ENCODE measurements at regions not wholly inside any gene's neighbourhood (a gene's known extent, or its start where the extent isn't known, plus 50 kb on each side); places are given as distances from the start of the nearest gene placed in this dataset.

DNA sequence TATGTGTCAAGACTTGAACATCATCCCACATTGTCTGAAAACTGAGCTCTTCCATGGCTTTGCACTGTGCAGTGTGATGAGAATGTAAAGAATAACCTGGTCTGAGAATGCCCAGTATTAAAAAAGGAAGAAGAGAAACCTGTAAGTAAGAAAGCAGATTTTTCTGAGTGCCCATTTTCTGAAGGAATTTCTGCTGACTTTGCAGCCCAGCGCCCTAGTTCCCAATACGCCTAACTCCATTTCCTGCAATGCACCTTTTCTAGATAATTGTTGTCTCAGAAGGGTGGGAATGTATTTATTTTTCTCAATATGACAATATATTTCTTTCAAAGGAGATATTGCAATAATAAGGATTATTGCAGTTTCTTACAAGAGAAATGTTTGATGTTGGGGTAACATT lies 231.5 kb downstream of the HAO1 start:
- TF ChIP-seq, protein P1, sequence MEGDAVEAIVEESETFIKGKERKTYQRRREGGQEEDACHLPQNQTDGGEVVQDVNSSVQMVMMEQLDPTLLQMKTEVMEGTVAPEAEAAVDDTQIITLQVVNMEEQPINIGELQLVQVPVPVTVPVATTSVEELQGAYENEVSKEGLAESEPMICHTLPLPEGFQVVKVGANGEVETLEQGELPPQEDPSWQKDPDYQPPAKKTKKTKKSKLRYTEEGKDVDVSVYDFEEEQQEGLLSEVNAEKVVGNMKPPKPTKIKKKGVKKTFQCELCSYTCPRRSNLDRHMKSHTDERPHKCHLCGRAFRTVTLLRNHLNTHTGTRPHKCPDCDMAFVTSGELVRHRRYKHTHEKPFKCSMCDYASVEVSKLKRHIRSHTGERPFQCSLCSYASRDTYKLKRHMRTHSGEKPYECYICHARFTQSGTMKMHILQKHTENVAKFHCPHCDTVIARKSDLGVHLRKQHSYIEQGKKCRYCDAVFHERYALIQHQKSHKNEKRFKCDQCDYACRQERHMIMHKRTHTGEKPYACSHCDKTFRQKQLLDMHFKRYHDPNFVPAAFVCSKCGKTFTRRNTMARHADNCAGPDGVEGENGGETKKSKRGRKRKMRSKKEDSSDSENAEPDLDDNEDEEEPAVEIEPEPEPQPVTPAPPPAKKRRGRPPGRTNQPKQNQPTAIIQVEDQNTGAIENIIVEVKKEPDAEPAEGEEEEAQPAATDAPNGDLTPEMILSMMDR (IDR thresholded peaks at IDR 0.05): no peak
- no peaks in the 10 kb centered on the region for H3K4me1 ChIP-seq
- no peaks in the 10 kb centered on the region for H3K9me3 ChIP-seq
- no peaks in the 10 kb centered on the region for H3K36me3 ChIP-seq
- H3K27ac ChIP-seq: no peak overlapping the region
- H3K4me3 ChIP-seq: no peak overlapping the region
- DNase-seq: no peak
- H3K27me3 ChIP-seq: no peaks in the 10 kb centered on the region
- intact Hi-C loops (cut with DNase I): no loop called here
- no peak overlapping the region for H3K9ac ChIP-seq (ENCODE audit: low read depth in 2 of 2, low read length in 2 of 2)

DNA sequence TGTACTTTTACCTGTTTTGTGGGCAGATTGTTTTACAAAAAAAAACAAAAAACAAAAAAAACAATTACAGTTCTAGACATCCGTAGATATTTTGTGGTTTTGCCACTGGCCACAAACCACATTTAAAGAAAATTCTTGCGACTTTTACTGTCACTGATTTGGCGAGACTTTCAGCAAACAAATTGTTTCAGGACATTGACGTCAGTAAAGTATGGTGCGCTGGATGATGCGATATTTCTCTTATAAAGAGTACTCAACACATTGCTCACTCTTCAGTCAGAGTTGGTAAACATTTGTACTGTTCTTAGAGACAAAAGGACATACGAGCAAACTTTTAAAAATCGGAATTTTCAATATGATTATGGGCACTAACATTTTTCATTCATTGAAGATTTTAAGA lies 229.8 kb downstream of the HAO1 start:
- Histone ChIP-seq H3K4me3 (no peak overlapping the region), H3K27me3 (no peaks in the 10 kb centered on the region), H3K27ac (no peak overlapping the region), H3K36me3 (no peaks in the 10 kb centered on the region), H3K4me1 (no peaks in the 10 kb centered on the region), H3K9ac (ENCODE audit: low read depth in 2 of 2, low read length in 2 of 2) (no peak overlapping the region), H3K9me3 (no peaks in the 10 kb centered on the region)
- DNase-seq: no peak
- intact Hi-C loops (cut with DNase I): no loop called here
- TF ChIP-seq, protein P1 (IDR thresholded peaks at IDR 0.05): no peak

DNA sequence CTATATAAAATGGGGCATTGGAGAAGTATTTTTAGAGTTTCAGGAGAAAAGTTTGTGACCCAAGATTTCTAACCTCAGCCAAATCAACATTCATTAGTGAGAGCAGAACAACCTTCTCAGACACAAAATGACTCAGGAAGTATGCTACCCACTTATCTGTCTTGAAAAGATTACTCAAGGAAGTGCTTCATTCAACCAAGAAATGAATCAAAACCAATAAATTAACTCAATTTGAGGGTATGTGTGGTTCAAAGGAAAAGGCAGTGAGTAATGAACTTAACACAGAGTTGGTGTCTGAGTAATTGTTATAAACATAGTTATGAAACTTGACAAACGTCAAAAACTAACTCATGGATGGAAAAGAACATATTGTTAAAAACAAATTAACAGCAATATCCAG lies 227.6 kb downstream of the HAO1 start:
- no peak for DNase-seq
- Histone ChIP-seq H3K9me3 (no peaks in the 10 kb centered on the region), H3K9ac (ENCODE audit: low read depth in 2 of 2, low read length in 2 of 2) (no peak overlapping the region), H3K4me3 (no peak overlapping the region), H3K27me3 (no peaks in the 10 kb centered on the region), H3K27ac (no peak overlapping the region), H3K36me3 (no peaks in the 10 kb centered on the region), H3K4me1 (no peaks in the 10 kb centered on the region)
- TF ChIP-seq, protein P1 (IDR thresholded peaks at IDR 0.05): no peak
- intact Hi-C loops (cut with DNase I): no loop called here

DNA sequence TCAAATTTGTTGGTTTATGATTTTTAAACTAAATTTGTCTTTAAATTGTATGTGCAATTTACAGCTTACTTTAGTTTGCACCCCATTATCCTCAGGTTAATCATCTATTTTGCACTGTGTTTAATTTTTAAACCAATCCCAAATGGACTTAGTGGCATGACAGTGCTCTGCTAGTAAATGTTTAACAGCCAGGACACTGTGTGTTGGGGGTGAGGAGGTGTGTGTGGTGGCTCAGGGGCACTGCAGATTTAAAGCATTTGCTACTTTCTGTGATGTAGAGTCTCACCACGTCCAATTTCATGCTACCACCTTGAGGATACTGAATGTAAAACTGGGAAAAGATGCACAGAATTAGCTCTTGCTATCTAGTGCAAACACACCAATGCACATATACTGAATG lies 225.7 kb downstream of the HAO1 start:
- TF ChIP-seq, protein P1 (IDR thresholded peaks at IDR 0.05): no peak
- no peaks in the 10 kb centered on the region for H3K27me3 ChIP-seq
- no peak overlapping the region for H3K27ac ChIP-seq
- no peaks in the 10 kb centered on the region for H3K9me3 ChIP-seq
- intact Hi-C loops (cut with DNase I): no loop called here
- no peaks in the 10 kb centered on the region for H3K4me1 ChIP-seq
- H3K4me3 ChIP-seq: no peak overlapping the region
- no peak for DNase-seq
- no peaks in the 10 kb centered on the region for H3K36me3 ChIP-seq
- no peak overlapping the region for H3K9ac ChIP-seq (ENCODE audit: low read depth in 2 of 2, low read length in 2 of 2)

DNA sequence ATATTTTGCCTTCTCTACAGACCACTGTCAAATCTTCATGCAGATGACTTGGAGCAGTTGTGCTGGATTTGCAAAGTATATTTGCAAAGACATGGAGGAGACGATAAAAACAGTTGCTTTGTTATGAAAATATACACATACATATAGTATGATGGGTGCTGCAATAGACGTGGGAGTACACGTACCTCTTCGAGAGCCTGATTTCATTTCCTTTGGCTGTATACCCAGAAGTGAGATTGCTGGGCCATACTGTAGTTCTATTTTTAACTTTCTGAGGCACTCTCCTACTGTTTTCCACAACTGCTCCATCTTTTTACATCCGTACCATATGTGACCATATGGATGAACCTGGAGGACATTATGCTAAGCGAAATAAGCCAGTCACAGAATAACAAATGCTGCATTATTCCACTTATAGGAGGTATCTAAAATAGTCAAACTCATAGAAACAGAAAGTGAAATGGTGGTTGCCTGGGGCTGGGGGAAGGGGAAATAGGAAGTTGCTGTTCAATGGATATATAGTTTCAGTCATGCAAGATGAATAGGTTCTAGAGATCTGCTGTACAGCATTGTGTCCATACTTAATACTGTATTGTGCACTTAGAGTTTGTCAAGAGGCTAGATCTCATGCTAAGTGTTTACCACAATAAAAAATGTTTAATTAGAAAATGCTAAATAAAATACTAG lies 223.8 kb downstream of the HAO1 start:
- intact Hi-C loops (cut with DNase I): no loop called here
- Histone ChIP-seq H3K27me3 (no peaks in the 10 kb centered on the region), H3K9ac (ENCODE audit: low read depth in 2 of 2, low read length in 2 of 2) (no peak overlapping the region), H3K4me1 (no peaks in the 10 kb centered on the region), H3K4me3 (no peak overlapping the region), H3K9me3 (no peaks in the 10 kb centered on the region), H3K27ac (no peak overlapping the region), H3K36me3 (no peaks in the 10 kb centered on the region)
- TF ChIP-seq, protein P1 (IDR thresholded peaks at IDR 0.05): no peak
- no peak for DNase-seq

All from colonic mucosa (tissue), 4 donors.